ENCODE measurements at regions not wholly inside any gene's neighbourhood (a gene's known extent, or its start where the extent isn't known, plus 50 kb on each side); places are given as distances from the start of the nearest gene placed in this dataset.

GRCh38 chr18:46312221-46312620, 208.0 kb downstream of the HAUS1 start (continued):
- no peak for TF ChIP-seq SIN3B (IDR thresholded peaks at IDR 0.05; ENCODE audit: low read depth)
- TF ChIP-seq, protein P1, sequence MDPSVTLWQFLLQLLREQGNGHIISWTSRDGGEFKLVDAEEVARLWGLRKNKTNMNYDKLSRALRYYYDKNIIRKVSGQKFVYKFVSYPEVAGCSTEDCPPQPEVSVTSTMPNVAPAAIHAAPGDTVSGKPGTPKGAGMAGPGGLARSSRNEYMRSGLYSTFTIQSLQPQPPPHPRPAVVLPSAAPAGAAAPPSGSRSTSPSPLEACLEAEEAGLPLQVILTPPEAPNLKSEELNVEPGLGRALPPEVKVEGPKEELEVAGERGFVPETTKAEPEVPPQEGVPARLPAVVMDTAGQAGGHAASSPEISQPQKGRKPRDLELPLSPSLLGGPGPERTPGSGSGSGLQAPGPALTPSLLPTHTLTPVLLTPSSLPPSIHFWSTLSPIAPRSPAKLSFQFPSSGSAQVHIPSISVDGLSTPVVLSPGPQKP (CRISPR knock-in tag; IDR thresholded peaks at IDR 0.05) = no peak
- no peak for TF ChIP-seq FOSL1 (tag; conservative IDR thresholded peaks at IDR 0.05)

GRCh38 chr18:46313521-46313920, 209.3 kb downstream of the HAUS1 start:
- intact Hi-C loops (cut with micrococcal nuclease) (no loop called here), in situ Hi-C loops (cut with MboI) (no loop called here)
- WGBS (ENCODE audit: insufficient coverage, low coverage, missing lambda C conversion rate) = 2% methylated on average over 5 of the region's 6 CpGs
- H3K9me3 ChIP-seq (replicated peaks; ENCODE audit: control insufficient read depth, insufficient read depth, low read depth, low read length) = no peaks in the 10 kb centered on the region
- no peaks in the 10 kb centered on the region for H3K36me3 ChIP-seq (ENCODE audit: control insufficient read depth, insufficient read depth, low read length)
- POLR2A ChIA-PET = interaction anchor here (0.7 to 0.9 kb wide), 2 partner anchors 11 to 196 kb away, joined by 3 read pairs; no protein-coding TSS in a partner anchor
- TF ChIP-seq ZNF408 (CRISPR knock-in tag; IDR thresholded peaks at IDR 0.05; ENCODE audit: low read depth) = no peak
- TF ChIP-seq SREBF1 (IDR thresholded peaks at IDR 0.05; ENCODE audit: borderline replicate concordance, low read depth, low read length) = no peak
- TF ChIP-seq, protein P2, sequence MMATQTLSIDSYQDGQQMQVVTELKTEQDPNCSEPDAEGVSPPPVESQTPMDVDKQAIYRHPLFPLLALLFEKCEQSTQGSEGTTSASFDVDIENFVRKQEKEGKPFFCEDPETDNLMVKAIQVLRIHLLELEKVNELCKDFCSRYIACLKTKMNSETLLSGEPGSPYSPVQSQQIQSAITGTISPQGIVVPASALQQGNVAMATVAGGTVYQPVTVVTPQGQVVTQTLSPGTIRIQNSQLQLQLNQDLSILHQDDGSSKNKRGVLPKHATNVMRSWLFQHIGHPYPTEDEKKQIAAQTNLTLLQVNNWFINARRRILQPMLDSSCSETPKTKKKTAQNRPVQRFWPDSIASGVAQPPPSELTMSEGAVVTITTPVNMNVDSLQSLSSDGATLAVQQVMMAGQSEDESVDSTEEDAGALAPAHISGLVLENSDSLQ (IDR thresholded peaks at IDR 0.05) = no peak
- no peak for TF ChIP-seq TCF15 (CRISPR knock-in tag; IDR thresholded peaks at IDR 0.05)
- no peak for TF ChIP-seq DACH1 (IDR thresholded peaks at IDR 0.05; ENCODE audit: partially characterized antibody)
- no peaks in the 10 kb centered on the region for H3K4me1 ChIP-seq (replicated peaks in 1 of 2; ENCODE audit: control insufficient read depth in 2 of 2, insufficient read depth in 2 of 2, low read length in 2 of 2)
- H2AFZ ChIP-seq (ENCODE audit: low read depth, low read length) = no peak overlapping the region
- no peak overlapping the region for H3K27ac ChIP-seq (ENCODE audit: extremely low read depth, low read depth, low read length)
- H3K4me2 ChIP-seq (ENCODE audit: insufficient read depth, low read length) = no peak overlapping the region
- no TSS peak for BruUV-seq (replicated peaks)
- no peaks in the 10 kb centered on the region for H4K20me1 ChIP-seq (replicated peaks; ENCODE audit: control insufficient read depth, insufficient read depth, low read length)
- peaks cover 0 to 39% of the 10 kb centered on the region in 2 experiments; a peak in 3 of 5 replicates for H3K27me3 ChIP-seq (ENCODE audit: control insufficient read depth in 2 of 2, insufficient read depth in 2 of 2, low read length in 2 of 2)
- DNase-seq (ENCODE audit: extremely low read depth in 1 of 4, low spot score in 3 of 4) (no peak), ATAC-seq (no peak), FAIRE-seq (no peak)
- H3K4me3 ChIP-seq = no peak overlapping the region
- no peaks in the 10 kb centered on the region for H3K79me2 ChIP-seq (ENCODE audit: control insufficient read depth, insufficient read depth, low read length)
- CTCF ChIA-PET (ENCODE audit: low intra/inter-chr PET ratio) = no interaction called here
- H3K9me1 ChIP-seq (ENCODE audit: control insufficient read depth, insufficient read depth, low read length) = no peaks in the 10 kb centered on the region
- no peak overlapping the region for H3K9ac ChIP-seq (ENCODE audit: insufficient read depth in 1 of 2, low read depth in 2 of 2, low read length in 2 of 2)
